CD4-positive, alpha-beta T cell (primary cell): ENCODE measurements at regions not wholly inside any gene's neighbourhood (a gene's known extent, or its start where the extent isn't known, plus 50 kb on each side); places are given as distances from the start of the nearest gene placed in this dataset.

Experiments used
- ATAC-seq: fragments of 200-7000 bp; cut with Tn5 transposase; one replicate; pipeline ENCODE4 v1.10.0; 2022; ENCODE audit warnings: mild to moderate bottlenecking; ENCODE audit not compliant: poor library complexity
- CTCF ChIA-PET: fragments of 350-600 bp; sonication (Branson Sonifier 250); formaldehyde crosslinking; loops from one replicate; lab custom pipeline; 2021; ENCODE audit warnings: antibody characterized with exemption, inconsistent platforms; lab: Charles Lee
- POLR2A ChIA-PET: fragments of 350-600 bp; sonication (Branson Sonifier 250); formaldehyde crosslinking; loops from one replicate; lab custom pipeline; 2021; ENCODE audit warnings: antibody characterized with exemption, inconsistent platforms; lab: Charles Lee
- DNase-seq, 14 experiments: peaks; one replicate each; pipeline ENCODE4 v3.0.0-alpha.2; 2013 to 2020; ENCODE audit warnings: mixed read lengths in 2 of 14
- H3K27ac ChIP-seq, 2 donors: one replicate each; pipeline versions ENCODE4 v1.5.1 to v1.7.0; 2013; ENCODE audit warnings: low read length in 2 of 2, low read depth in 1 of 2, mild to moderate bottlenecking in 1 of 2
- H3K27me3 ChIP-seq, 2 experiments: 1 replicate in 1 of 2; 2 replicates in 1 of 2; pipeline versions ENCODE4 v1.6.1 to v1.7.0; 2013; ENCODE audit warnings: low read length in 2 of 2, control low read depth in 1 of 2, mild to moderate bottlenecking in 1 of 2, moderate library complexity in 1 of 2; ENCODE audit not compliant: insufficient read depth in 2 of 2, control insufficient read depth in 1 of 2
- H3K36me3 ChIP-seq: one replicate; pipeline ENCODE4 v1.6.1; 2013; ENCODE audit warnings: low read length, control low read depth; ENCODE audit not compliant: insufficient read depth
- H3K4me1 ChIP-seq: one replicate; pipeline ENCODE4 v1.6.1; 2013; ENCODE audit warnings: low read length, control low read depth; ENCODE audit not compliant: insufficient read depth
- H3K4me3 ChIP-seq: one replicate; pipeline ENCODE4 v1.5.1; 2013; ENCODE audit warnings: mild to moderate bottlenecking, low read length, moderate library complexity
- H3K9me3 ChIP-seq, 2 experiments: 1 replicate in 1 of 2; 2 replicates in 1 of 2; pipeline versions ENCODE4 v1.6.1 to v1.7.0; 2013; ENCODE audit warnings: low read length in 2 of 2, mild to moderate bottlenecking in 2 of 2, control low read depth in 1 of 2, moderate library complexity in 1 of 2; ENCODE audit not compliant: control insufficient read depth in 1 of 2, insufficient read depth in 1 of 2
- H3K27ac Mint-ChIP-seq: one replicate; pipeline ENCODE4 v1.8.0; 2020; ENCODE audit warnings: mixed read lengths
- H3K27me3 Mint-ChIP-seq: one replicate; pipeline ENCODE4 v1.8.0; 2021; ENCODE audit warnings: mixed read lengths
- H3K36me3 Mint-ChIP-seq: one replicate; pipeline ENCODE4 v1.8.0; 2021; ENCODE audit warnings: low read depth, mixed read lengths
- H3K4me1 Mint-ChIP-seq: one replicate; pipeline ENCODE4 v1.8.0; 2021; ENCODE audit warnings: low read depth, mixed read lengths
- H3K4me3 Mint-ChIP-seq: one replicate; pipeline ENCODE4 v1.8.0; 2020; ENCODE audit warnings: mild to moderate bottlenecking, mixed read lengths
- H3K9me3 Mint-ChIP-seq: one replicate; pipeline ENCODE4 v1.8.0; 2020; ENCODE audit warnings: mixed read lengths
- intact Hi-C, 2 experiments: fragments of 100-400 bp; cut with DNase I in 1 of 2; cut with micrococcal nuclease in 1 of 2; formaldehyde crosslinking; loops; one replicate each; pipeline versions ENCODE4 v1.15.1 to v1.9.0; 2023 to 2025; cut with DNase I, micrococcal nuclease
- TF ChIP-seq, protein P1 (sequence below): fragments of 200-600 bp; IDR thresholded peaks from one replicate; pipeline ENCODE4 v1.8.0; 2022; ENCODE audit warnings: antibody characterized with exemption, mild to moderate bottlenecking

DNA sequence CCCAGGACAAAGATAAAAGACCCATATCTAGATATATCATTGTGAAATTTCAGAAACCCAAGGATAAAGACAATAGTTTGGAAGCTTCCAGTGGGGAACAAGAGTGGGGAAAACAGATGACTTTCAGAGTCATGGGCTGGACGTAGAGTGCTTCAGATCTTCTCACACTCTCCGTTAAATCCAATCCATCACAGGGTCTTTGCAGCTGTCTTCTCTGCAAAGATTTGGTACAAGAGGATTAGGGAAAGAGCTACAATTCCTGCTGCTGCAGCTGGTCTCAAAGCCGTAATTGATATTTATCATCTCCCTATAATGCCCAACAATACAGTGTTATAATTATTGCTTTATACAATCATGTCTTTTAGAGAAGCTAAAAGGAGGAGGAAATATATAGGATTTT is 63.4 kb upstream of the CLPB start:
- H3K9me3 ChIP-seq, result peaks cover 0 to 5% of the 10 kb centered on the region in 2 experiments
- DNase-seq (no peak), ATAC-seq (no peak)
- H3K27me3 ChIP-seq, result no peaks in the 10 kb centered on the region
- H3K4me3 ChIP-seq, result no peak overlapping the region
- Mint-ChIP-seq H3K4me3 (no peak overlapping the region), H3K4me1 (peaks cover 14% of the 10 kb centered on the region), H3K27ac (no peak overlapping the region), H3K36me3 (no peaks in the 10 kb centered on the region), H3K9me3 (peaks cover 7% of the 10 kb centered on the region), H3K27me3 (no peaks in the 10 kb centered on the region)
- TF ChIP-seq, protein P1, sequence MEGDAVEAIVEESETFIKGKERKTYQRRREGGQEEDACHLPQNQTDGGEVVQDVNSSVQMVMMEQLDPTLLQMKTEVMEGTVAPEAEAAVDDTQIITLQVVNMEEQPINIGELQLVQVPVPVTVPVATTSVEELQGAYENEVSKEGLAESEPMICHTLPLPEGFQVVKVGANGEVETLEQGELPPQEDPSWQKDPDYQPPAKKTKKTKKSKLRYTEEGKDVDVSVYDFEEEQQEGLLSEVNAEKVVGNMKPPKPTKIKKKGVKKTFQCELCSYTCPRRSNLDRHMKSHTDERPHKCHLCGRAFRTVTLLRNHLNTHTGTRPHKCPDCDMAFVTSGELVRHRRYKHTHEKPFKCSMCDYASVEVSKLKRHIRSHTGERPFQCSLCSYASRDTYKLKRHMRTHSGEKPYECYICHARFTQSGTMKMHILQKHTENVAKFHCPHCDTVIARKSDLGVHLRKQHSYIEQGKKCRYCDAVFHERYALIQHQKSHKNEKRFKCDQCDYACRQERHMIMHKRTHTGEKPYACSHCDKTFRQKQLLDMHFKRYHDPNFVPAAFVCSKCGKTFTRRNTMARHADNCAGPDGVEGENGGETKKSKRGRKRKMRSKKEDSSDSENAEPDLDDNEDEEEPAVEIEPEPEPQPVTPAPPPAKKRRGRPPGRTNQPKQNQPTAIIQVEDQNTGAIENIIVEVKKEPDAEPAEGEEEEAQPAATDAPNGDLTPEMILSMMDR, result no peak
- intact Hi-C loops, result no loop called here
- CTCF ChIA-PET, result interaction anchor here (0.7 to 1.0 kb wide), 2 partner anchors 27 to 613 kb away, joined by 3 to 4 read pairs; no protein-coding TSS in a partner anchor
- POLR2A ChIA-PET, result no interaction called here
- H3K36me3 ChIP-seq, result no peaks in the 10 kb centered on the region
- H3K4me1 ChIP-seq, result no peaks in the 10 kb centered on the region
- H3K27ac ChIP-seq, result no peak overlapping the region

DNA sequence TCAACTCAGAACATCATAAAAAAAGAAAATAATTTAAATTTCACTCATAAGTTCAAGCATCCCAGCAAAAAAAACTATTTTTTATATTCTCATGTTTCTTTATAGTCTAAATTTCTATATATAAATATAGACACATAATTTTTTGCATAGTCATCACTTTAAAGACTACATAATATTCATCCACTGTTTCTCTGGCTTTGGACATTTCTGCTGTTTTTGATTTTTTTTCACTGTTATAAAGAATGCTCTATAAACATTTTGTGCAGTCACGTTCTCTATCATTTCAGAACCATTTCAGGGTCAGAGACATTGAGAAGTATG is 59.7 kb upstream of the CLPB start:
- POLR2A ChIA-PET, result no interaction called here
- H3K27ac Mint-ChIP-seq, result no peak overlapping the region

DNA sequence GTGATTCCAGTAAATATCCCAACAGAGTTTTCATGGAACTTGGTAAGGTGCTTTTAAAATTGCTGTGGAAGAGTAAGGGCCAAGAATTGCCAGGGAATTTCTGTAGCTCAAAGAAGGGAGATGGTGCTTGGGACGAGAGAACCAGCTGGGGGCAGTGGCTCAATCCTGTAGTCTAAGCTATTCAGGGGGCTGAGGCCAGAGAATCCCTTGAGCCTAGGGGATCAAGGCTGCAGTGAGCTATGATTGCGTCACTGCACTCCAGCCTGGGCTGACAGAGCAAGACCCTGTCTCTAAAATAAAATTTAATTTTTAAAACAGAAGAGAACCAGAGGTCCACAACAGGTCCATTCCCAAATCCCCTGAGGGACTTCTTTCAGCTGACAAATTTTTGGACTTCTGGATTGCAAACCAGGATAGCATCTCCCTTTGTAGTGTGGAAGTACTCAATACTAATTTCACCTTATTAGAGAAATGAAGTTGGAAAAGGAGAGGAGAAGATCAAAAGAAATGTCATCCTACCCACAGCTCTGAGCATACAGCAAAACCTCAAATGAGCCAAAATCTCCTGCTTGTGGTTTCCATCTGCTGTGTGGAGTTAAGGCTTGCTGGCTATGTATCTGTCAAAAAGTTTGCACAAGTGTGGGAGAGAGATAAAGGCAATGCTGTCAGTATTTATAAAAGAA is 59.2 kb upstream of the CLPB start:
- Histone ChIP-seq H3K4me1 (no peaks in the 10 kb centered on the region), H3K36me3 (no peaks in the 10 kb centered on the region), H3K27ac (no peak overlapping the region), H3K9me3 (peaks cover 0 to 5% of the 10 kb centered on the region in 2 experiments), H3K27me3 (no peaks in the 10 kb centered on the region), H3K4me3 (no peak overlapping the region)
- TF ChIP-seq, protein P1, result no peak
- ATAC-seq (no peak), DNase-seq (no peak)
- intact Hi-C loops, result no loop called here
- ChIA-PET POLR2A (no interaction called here), CTCF (no interaction called here)
- no peaks in the 10 kb centered on the region for H3K9me3 Mint-ChIP-seq
- H3K27me3 Mint-ChIP-seq, result no peaks in the 10 kb centered on the region
- H3K36me3 Mint-ChIP-seq, result no peaks in the 10 kb centered on the region
- H3K27ac Mint-ChIP-seq, result no peak overlapping the region
- H3K4me3 Mint-ChIP-seq, result no peak overlapping the region
- H3K4me1 Mint-ChIP-seq, result peaks cover 14% of the 10 kb centered on the region

More for the DNA sequence above, 59.7 kb upstream of the CLPB start:
- Mint-ChIP-seq H3K4me3 (no peak overlapping the region), H3K4me1 (peaks cover 14% of the 10 kb centered on the region), H3K9me3 (no peaks in the 10 kb centered on the region), H3K27me3 (no peaks in the 10 kb centered on the region), H3K36me3 (no peaks in the 10 kb centered on the region)
- CTCF ChIA-PET, result no interaction called here
- Histone ChIP-seq H3K9me3 (peaks cover 0 to 5% of the 10 kb centered on the region in 2 experiments), H3K27me3 (no peaks in the 10 kb centered on the region), H3K4me1 (no peaks in the 10 kb centered on the region), H3K4me3 (no peak overlapping the region), H3K27ac (no peak overlapping the region), H3K36me3 (no peaks in the 10 kb centered on the region)
- no peak for ATAC-seq
- intact Hi-C loops, result no loop called here
- DNase-seq, result no peak
- TF ChIP-seq, protein P1, result no peak
